NCI-H2227 (cell line): ENCODE measurements at regions not wholly inside any gene's neighbourhood (a gene's known extent, or its start where the extent isn't known, plus 50 kb on each side); places are given as distances from the start of the nearest gene placed in this dataset.

ENCODE experiments used
- DNase-seq: peaks from one replicate; lab custom pipeline; 2025; ENCODE audit not compliant: unreplicated experiment; lab: John Stamatoyannopoulos, UW

GRCh38 chr10:28952523-28952922 is 275.2 kb downstream of the BAMBI start:
- no peak for DNase-seq

DNA sequence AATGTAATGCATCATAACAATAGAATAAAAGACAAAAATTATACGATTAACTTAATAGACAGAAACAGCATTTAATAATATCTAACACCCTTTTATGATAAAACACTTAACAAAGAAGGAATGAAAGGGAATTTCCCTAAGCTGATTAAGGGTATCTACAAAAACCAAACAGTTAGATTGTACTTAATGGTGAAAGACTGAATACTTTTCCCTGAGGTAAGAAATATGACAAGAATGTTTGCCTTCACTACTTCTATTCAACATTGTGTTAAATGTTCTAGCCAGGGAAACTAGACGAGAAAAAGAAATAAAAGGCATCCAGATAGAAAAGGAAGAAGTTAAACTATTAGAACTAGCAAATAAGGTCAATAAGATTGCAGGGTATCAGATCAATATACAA is 276.9 kb downstream of the BAMBI start:
- no peak for DNase-seq

DNA sequence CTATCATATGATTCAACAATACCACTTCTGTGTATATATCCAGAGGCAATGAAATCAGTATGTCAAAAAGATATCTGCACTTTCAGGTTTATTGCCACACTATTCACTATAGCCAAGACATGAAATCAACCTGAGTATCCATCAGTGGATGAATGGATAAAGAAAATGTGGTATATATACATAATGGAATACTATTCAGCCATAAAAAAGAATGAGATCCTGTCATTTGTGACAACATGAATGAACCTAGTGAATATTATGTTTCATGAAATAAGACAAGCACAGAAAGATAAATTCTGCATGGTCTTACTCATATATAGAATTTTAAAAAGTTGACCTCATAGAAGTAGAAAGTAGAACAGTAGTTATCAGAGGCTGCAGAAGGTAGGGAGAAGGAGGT is 281.1 kb downstream of the BAMBI start:
- DNase-seq: no peak

GRCh38 chr10:28959850-28960501 is 282.7 kb downstream of the BAMBI start:
- no peak for DNase-seq

DNA sequence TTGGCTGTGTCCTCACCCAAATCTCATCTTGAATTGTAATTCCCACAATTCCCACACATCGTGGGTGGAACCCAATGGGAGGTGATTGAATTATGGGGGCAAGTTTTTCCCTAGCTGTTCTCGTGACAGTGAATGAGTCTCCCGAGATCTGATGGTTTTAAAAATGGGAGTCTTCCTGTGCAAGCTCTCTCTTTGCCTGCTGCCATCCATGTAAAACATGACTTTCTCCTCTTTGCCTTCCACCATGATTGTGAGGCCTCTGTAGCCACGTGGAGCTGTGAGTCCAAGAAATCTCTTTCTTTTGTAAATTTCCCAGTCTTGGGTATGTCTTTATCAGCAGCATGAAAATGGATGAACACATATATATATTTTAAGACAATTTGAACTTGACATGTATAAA is 285.4 kb downstream of the BAMBI start:
- DNase-seq: no peak

DNA sequence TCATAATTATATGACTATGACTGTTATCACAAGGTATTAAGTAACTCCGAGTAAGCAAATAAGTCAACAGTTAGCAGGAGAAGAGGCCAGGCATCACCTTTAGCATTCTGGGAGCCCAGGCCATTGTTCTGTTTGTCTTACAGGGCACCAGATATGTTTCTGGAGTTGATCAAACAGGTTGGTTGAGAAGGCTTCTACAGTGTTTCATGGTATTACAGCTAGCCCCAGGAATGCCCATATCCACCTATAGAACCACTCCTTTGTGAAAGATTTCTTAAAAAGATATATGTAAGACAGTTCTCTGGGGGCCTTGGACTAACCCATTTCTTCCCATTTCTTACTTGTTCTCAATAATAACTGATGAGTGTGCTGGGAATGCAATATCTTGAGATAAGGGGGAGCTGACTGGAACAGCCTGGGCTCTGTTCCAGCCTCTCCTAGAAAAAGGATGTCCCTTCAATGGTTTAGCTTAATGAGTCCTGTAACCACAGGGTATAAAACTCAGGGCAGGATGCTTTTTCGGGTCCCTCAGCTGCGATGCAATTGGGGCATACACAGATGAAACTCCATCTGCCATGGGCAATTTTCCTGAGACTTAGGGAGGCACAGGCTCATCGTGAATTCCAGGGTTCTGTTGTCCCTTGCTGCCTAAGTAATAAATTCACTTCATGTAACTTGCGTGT is 286.4 kb downstream of the BAMBI start:
- DNase-seq: no peak

DNA sequence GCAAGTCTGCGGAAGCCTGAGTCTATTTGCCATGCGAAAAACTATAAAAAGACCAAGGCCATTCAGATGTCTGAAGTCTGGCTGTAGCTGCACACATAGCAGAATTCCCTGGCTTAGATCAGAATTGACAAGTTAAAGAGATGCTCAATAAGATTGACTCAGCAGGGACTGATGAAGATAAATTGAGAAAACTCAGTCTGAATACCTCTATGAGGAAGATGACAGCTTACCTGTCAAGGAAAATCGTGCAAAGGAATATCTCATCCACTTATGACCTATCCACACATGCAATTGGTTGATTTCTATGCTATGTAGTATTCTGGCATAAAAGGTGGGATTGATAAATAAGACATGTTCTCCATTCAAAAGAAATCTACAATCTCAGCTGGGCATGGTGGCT is 288.6 kb downstream of the BAMBI start:
- no peak for DNase-seq

DNA sequence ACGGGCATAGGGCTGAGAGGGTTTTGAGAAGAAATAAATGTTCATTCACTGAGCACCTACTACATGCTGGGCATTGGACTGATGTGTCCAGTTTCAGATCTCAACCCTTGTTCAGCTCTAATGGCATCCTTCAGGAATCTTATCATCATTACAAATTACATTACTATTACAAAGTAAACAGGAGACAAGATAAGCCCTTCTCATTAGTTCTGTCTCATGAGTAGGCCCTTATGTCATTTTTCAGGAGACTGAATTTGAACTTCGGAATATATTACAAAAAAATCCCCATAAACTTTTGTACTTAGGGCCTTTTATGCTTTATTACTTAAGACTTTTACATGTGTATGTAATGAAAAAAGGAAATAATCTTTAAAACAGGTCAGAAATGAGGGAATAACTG is 289.7 kb downstream of the BAMBI start:
- DNase-seq: no peak

- DNase-seq: no peak
These were observed 292.1 kb downstream of the BAMBI start for GRCh38 chr10:28969413-28969812.

DNA sequence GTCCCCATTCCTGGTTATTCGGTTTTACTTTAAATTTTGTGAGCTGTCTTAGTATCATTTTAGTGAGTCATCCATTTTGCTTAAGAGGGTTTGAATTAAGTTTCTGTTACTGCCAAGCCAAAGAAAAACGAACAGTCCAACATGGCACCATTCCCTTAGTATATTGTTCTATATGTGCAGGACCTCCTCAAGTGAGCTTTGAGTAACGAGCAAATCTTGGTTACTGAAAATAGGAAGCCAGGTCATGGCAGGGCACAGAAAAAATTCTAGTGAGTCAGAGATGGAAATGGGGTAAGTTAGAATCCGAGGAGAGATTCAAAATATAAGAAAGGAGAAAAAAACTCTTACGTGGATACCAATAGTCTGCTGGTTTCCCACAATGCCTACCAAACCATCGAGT is 292.9 kb downstream of the BAMBI start:
- DNase-seq: no peak

DNA sequence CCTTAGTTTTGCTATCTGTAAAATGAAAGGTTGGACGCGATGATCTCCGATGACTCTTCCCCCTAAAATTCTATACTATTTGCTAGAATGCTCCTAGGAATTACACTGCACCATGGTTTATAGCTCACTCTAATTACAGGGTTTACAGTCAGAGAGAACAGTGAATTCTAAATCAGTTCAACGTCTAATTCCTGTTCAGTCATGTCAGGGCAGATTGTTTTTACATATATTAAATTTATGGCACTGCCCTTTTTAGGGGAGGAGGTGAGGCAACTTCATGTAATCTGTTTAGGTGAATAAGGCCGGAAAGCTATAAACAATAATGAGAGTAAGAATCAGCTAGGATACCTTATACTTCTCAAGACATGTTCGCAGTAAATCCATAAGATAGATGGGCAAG is 293.9 kb downstream of the BAMBI start:
- no peak for DNase-seq

DNA sequence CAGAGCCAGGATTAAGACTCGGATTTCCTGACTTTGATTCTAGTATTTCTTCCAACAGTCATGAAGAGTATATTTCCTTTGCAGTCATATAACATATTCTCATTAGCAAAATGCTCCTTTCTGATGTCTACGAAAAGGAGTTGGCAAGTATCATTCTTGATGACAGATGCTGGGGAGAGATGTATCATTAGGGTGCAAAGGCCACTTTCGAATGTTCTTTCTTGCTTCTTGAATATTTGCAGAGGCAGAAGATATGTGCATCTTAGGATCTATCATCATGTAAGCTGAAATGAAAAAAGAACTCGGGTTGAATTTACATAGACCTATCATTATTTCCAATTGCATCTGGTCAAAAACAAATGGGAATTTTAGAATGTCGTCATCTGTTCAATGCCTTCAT is 294.4 kb downstream of the BAMBI start:
- DNase-seq: no peak

- DNase-seq: no peak
These were observed 296.1 kb downstream of the BAMBI start for GRCh38 chr10:28973309-28973972.

DNA sequence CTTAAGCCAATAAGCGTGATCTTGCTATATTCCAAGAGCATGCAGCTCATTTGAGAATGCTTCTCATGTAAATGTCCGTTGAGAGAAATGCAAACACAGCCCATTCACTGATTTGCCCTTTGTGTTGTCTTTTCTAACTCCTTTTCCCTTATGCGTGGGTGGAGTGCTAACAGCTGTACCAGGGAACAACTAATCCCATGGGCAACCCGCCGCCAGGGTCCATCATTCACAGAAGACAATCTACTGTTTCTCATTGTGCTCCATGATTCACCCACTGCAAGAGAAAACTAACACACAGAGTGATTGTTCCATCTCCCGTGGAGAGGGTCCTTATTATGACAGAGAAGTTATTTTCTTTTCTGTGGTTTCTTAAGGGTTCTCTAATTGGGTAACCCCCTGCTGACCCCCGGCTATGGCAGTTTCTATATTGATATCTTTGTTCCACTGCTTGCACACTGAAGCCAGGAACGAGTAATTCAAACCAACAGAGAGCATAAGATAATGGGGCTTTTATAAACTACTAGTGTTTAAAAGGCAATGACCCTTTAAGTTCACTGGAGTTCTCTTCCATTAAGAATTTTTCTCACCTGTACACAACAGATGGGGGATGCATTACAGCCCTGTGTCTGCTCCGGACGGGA is 298.7 kb downstream of the BAMBI start:
- DNase-seq: no peak

DNA sequence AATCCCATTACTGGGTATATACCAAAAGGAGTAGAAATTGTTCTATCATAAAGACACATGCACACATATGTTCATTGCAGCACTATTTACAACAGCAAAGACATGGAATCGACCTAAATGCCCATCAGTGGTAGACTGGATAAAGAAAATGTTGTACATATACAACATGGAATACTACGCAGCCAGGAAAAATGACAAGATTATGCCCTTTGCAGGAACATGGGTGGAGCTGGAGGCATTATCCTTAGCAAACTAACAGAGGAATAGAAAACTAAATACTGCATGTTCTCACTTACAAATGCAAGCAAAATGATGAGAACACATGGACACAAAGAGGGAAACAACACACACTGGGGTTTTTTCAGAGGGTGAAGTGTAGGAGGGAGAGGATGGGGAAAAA is 300.2 kb downstream of the BAMBI start:
- no peak for DNase-seq

GRCh38 chr10:28980264-28980663 is 302.9 kb downstream of the BAMBI start:
- no peak for DNase-seq

- no peak for DNase-seq
These were observed 303.7 kb downstream of the BAMBI start for GRCh38 chr10:28981007-28981406.

DNA sequence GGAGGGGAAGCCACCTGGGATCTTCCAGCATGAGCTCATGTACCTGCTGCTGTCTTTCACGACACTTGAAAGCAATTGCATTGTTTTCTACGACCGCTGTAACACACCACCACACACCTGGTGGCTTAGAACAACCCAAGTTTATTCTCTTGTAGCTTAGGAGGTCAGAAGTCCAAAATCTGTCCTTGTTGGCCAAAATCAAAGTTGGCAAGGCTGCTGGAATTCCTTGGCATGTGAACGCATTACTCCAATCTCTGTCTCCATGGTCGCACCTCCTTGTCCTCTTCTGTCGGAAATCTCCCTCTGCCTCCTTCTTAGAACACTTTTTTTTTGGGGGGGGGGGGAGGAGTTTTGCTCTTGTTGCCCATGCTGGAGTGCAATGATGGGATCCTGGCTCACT is 305.7 kb downstream of the BAMBI start:
- no peak for DNase-seq

GRCh38 chr10:28983799-28984198 is 305.1 kb upstream of the LYZL1 start:
- no peak for DNase-seq

DNA sequence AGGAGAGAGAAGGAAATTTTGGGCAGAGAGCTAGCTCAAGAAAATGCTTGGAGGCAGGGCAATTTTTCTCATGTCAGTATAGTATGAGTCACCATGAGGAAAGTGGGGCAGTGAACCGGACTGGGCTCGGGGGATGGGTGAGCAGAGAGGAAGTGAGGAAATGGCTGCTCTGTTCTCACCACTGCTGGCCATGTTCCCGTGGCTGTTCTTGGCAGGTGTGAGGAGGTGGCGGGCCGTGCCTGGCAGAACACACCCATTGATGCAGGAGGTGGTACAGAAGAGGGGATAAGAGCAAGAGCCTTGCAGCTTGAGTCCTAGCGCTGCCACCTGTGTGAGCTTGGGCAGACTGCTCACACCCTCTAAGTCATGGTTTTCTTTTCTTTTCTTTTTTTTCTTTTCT is 304.4 kb upstream of the LYZL1 start:
- no peak for DNase-seq

GRCh38 chr10:28985137-28985885 is 303.6 kb upstream of the LYZL1 start:
- no peak for DNase-seq
